ENCODE measurements at regions not wholly inside any gene's neighbourhood (a gene's known extent, or its start where the extent isn't known, plus 50 kb on each side); places are given as distances from the start of the nearest gene placed in this dataset.

DNA sequence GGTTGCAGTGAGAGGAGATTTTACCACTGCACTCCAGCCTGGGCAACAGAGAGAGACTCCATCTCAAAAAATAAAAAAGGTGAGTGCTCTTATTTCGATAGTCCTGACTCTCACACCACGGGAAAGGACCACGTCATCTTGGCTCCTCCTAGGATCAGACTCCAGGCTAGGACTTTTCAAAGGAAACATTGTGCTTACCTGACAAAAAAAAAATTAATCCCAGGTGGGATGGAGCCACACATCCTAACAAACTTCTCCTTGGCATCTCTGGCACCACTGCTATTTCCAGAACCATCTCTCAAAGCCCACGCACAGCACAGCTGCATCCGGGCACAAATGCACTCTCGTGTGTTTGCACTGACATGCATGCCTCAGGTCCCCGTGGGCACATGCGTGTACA, 262.4 kb downstream of the ENGASE start:
- H2AFZ ChIP-seq, result no peak overlapping the region
- BruUV-seq (replicated peaks), result no TSS peak
- H3K27me3 ChIP-seq (ENCODE audit: insufficient read depth, low read depth), result peaks cover 88% of the 10 kb centered on the region
- no peaks in the 10 kb centered on the region for H3K79me2 ChIP-seq (ENCODE audit: low read depth)
- no peaks in the 10 kb centered on the region for H3K36me3 ChIP-seq (ENCODE audit: low read depth)
- H3K9me3 ChIP-seq (ENCODE audit: insufficient read depth, low read depth), result no peaks in the 10 kb centered on the region
- H3K4me3 ChIP-seq, result no peak overlapping the region
- no peak for TF ChIP-seq CTCF (conservative IDR thresholded peaks at IDR 0.05)
- no peak for TF ChIP-seq EZH2 (IDR thresholded peaks at IDR 0.05; ENCODE audit: low read depth)
- no peaks in the 10 kb centered on the region for H3K4me1 ChIP-seq (replicated peaks; ENCODE audit: insufficient read depth)
- POLR2A ChIA-PET (ENCODE audit: unreplicated experiment), result no interaction called here
- H3K27ac ChIP-seq, result no peak overlapping the region
- intact Hi-C loops (cut with micrococcal nuclease; ENCODE audit: unreplicated experiment), result no loop called here
- no peaks in the 10 kb centered on the region for H3K9me2 ChIP-seq (ENCODE audit: insufficient read depth)
- DNase-seq, result no peak
- H3F3A ChIP-seq (ENCODE audit: insufficient read depth, low read depth), result no peaks in the 10 kb centered on the region
- no peaks in the 10 kb centered on the region for H4K20me1 ChIP-seq (ENCODE audit: insufficient read depth)
- CTCF ChIA-PET, result no interaction called here
- no peak overlapping the region for H3K4me2 ChIP-seq

DNA sequence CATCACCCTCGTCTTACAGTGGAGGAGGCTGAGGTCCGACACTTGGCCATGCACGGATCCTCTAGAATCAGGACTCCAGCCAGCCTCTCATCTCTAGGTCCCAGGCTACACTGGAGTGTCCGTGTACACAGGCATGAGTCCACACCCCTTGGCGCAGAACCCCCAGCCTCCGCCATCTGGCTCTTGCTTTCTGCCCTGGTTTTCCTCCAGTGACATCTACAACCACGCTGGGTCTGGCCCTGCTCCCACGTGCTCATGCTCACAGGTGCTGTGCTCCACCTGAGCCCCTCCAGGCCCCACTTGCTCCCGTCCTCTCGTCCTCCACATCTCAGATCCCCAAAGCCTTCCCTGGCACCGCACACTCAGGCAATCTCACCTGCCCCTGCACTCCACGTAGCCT, 260.8 kb downstream of the ENGASE start:
- no peaks in the 10 kb centered on the region for H3F3A ChIP-seq (ENCODE audit: insufficient read depth, low read depth)
- no peak overlapping the region for H2AFZ ChIP-seq
- no peaks in the 10 kb centered on the region for H4K20me1 ChIP-seq (ENCODE audit: insufficient read depth)
- DNase-seq, result no peak
- intact Hi-C loops (cut with micrococcal nuclease; ENCODE audit: unreplicated experiment), result no loop called here
- H3K27me3 ChIP-seq (ENCODE audit: insufficient read depth, low read depth), result peaks cover 87% of the 10 kb centered on the region
- TF ChIP-seq CTCF (conservative IDR thresholded peaks at IDR 0.05), result no peak
- no peak for TF ChIP-seq EZH2 (IDR thresholded peaks at IDR 0.05; ENCODE audit: low read depth)
- no peak overlapping the region for H3K4me2 ChIP-seq
- CTCF ChIA-PET, result no interaction called here
- BruUV-seq (replicated peaks), result no TSS peak
- no peaks in the 10 kb centered on the region for H3K9me3 ChIP-seq (ENCODE audit: insufficient read depth, low read depth)
- no peaks in the 10 kb centered on the region for H3K79me2 ChIP-seq (ENCODE audit: low read depth)
- H3K4me3 ChIP-seq, result no peak overlapping the region
- POLR2A ChIA-PET (ENCODE audit: unreplicated experiment), result no interaction called here
- H3K36me3 ChIP-seq (ENCODE audit: low read depth), result no peaks in the 10 kb centered on the region
- no peak overlapping the region for H3K27ac ChIP-seq
- no peaks in the 10 kb centered on the region for H3K9me2 ChIP-seq (ENCODE audit: insufficient read depth)
- H3K4me1 ChIP-seq (replicated peaks; ENCODE audit: insufficient read depth), result no peaks in the 10 kb centered on the region

- intact Hi-C loops (cut with micrococcal nuclease; ENCODE audit: unreplicated experiment), result no loop called here
- no peaks in the 10 kb centered on the region for H3K36me3 ChIP-seq (ENCODE audit: low read depth)
- no peak overlapping the region for H2AFZ ChIP-seq
- CTCF ChIA-PET, result no interaction called here
- H3K27ac ChIP-seq, result no peak overlapping the region
- POLR2A ChIA-PET (ENCODE audit: unreplicated experiment), result no interaction called here
- H3K9me3 ChIP-seq (ENCODE audit: insufficient read depth, low read depth), result no peaks in the 10 kb centered on the region
- H3K4me1 ChIP-seq (replicated peaks; ENCODE audit: insufficient read depth), result no peaks in the 10 kb centered on the region
- H3K9me2 ChIP-seq (ENCODE audit: insufficient read depth), result no peaks in the 10 kb centered on the region
- TF ChIP-seq EZH2 (IDR thresholded peaks at IDR 0.05; ENCODE audit: low read depth) (no peak), CTCF (conservative IDR thresholded peaks at IDR 0.05) (no peak)
- peaks cover 92% of the 10 kb centered on the region for H3K27me3 ChIP-seq (ENCODE audit: insufficient read depth, low read depth)
- BruUV-seq (replicated peaks), result no TSS peak
- no peaks in the 10 kb centered on the region for H3K79me2 ChIP-seq (ENCODE audit: low read depth)
- no peak overlapping the region for H3K4me3 ChIP-seq
- no peaks in the 10 kb centered on the region for H4K20me1 ChIP-seq (ENCODE audit: insufficient read depth)
- no peak overlapping the region for H3K4me2 ChIP-seq
- no peak for DNase-seq
- no peaks in the 10 kb centered on the region for H3F3A ChIP-seq (ENCODE audit: insufficient read depth, low read depth)
These were observed 257.5 kb downstream of the ENGASE start for GRCh38 chr17:79332011-79332554.
